Breast epithelium (tissue), 4 donors: ENCODE measurements at regions not wholly inside any gene's neighbourhood (a gene's known extent, or its start where the extent isn't known, plus 50 kb on each side); places are given as distances from the start of the nearest gene placed in this dataset.

ENCODE experiments used
- DNase-seq, 2 donors: peaks; one replicate each; pipeline ENCODE4 v3.0.0-alpha.2; 2019; ENCODE audit warnings: low spot score in 2 of 2
- H3K27ac ChIP-seq, 2 donors: fragments of 200-600 bp; sonication (generic) in 1 of 2; one replicate each; pipeline ENCODE4 v1.5.1; 2016 to 2019; ENCODE audit warnings: mild to moderate bottlenecking in 1 of 2
- H3K27me3 ChIP-seq, 2 donors: fragments of 200-600 bp; sonication (generic) in 1 of 2; one replicate each; pipeline versions ENCODE4 v1.5.1 to v1.6.0; 2017 to 2019; ENCODE audit warnings: control low read depth in 1 of 2, mild to moderate bottlenecking in 1 of 2
- H3K36me3 ChIP-seq: fragments of 200-600 bp; one replicate; pipeline ENCODE4 v1.5.1; 2019
- H3K4me1 ChIP-seq, 2 donors: fragments of 200-600 bp; sonication (generic); one replicate each; pipeline ENCODE4 v1.5.1; 2016 to 2019; ENCODE audit warnings: control low read depth in 1 of 2
- H3K4me3 ChIP-seq, 3 donors: fragments of 200-600 bp; sonication (generic); 1 replicate in 2 of 3; 2 replicates in 1 of 3; pipeline ENCODE4 v1.5.1; 2016 to 2019; ENCODE audit warnings: mild to moderate bottlenecking in 3 of 3, moderate library complexity in 2 of 3
- H3K9me3 ChIP-seq, 2 donors: fragments of 200-600 bp; sonication (generic) in 1 of 2; one replicate each; pipeline ENCODE4 v1.5.1; 2016 to 2019; ENCODE audit warnings: control low read depth in 1 of 2
- CTCF ChIP-seq, 3 donors: fragments of 450-650 bp; IDR thresholded peaks; one replicate each; pipeline ENCODE4 v1.5.1; 2016 to 2017; ENCODE audit warnings: antibody characterized with exemption in 3 of 3, mild to moderate bottlenecking in 3 of 3, moderate library complexity in 3 of 3
- POLR2A ChIP-seq: fragments of 450-650 bp; IDR thresholded peaks from one replicate; pipeline ENCODE4 v1.6.1; 2016; ENCODE audit warnings: antibody characterized with exemption, mild to moderate bottlenecking, moderate library complexity
- POLR2AphosphoS5 ChIP-seq, 3 donors: sonication (generic); formaldehyde crosslinking; IDR thresholded peaks; one replicate each; pipeline ENCODE4 v1.6.1; 2017; ENCODE audit warnings: antibody characterized with exemption in 3 of 3
- intact Hi-C: fragments of 100-400 bp; cut with DNase I; formaldehyde crosslinking; loops from one replicate; pipeline ENCODE4 v1.15.1; 2023; ENCODE audit warnings: low total_unique reads

GRCh38 chr7:115479448-115479847 is 551.1 kb downstream of the TFEC start:
- Histone ChIP-seq H3K9me3 (no peaks in the 10 kb centered on the region), H3K27me3 (peaks cover 0 to 22% of the 10 kb centered on the region in 2 donors), H3K36me3 (no peaks in the 10 kb centered on the region), H3K4me1 (no peaks in the 10 kb centered on the region), H3K4me3 (no peak overlapping the region), H3K27ac (no peak overlapping the region)
- TF ChIP-seq POLR2A = no peak
- no peak for TF ChIP-seq CTCF (IDR thresholded peaks at IDR 0.05)
- TF ChIP-seq POLR2AphosphoS5 (IDR thresholded peaks at IDR 0.05) = no peak
- DNase-seq = no peak
- intact Hi-C loops = no loop called here

GRCh38 chr7:115478426-115478825 is 552.1 kb downstream of the TFEC start:
- peaks cover 0 to 22% of the 10 kb centered on the region in 2 donors for H3K27me3 ChIP-seq
- DNase-seq = no peak
- no peaks in the 10 kb centered on the region for H3K4me1 ChIP-seq
- no peaks in the 10 kb centered on the region for H3K36me3 ChIP-seq
- H3K27ac ChIP-seq = no peak overlapping the region
- intact Hi-C loops = no loop called here
- no peak for TF ChIP-seq CTCF (IDR thresholded peaks at IDR 0.05)
- TF ChIP-seq POLR2AphosphoS5 (IDR thresholded peaks at IDR 0.05) = no peak
- TF ChIP-seq POLR2A = no peak
- H3K4me3 ChIP-seq = no peak overlapping the region
- no peaks in the 10 kb centered on the region for H3K9me3 ChIP-seq

GRCh38 chr7:115477193-115477651 is 553.3 kb downstream of the TFEC start:
- no peaks in the 10 kb centered on the region for H3K4me1 ChIP-seq
- H3K36me3 ChIP-seq = no peaks in the 10 kb centered on the region
- DNase-seq = no peak
- H3K9me3 ChIP-seq = no peaks in the 10 kb centered on the region
- peak overlapping the region; percentile 25 to 56 (median 39) for H3K4me3 ChIP-seq
- peaks cover 0 to 22% of the 10 kb centered on the region in 2 donors for H3K27me3 ChIP-seq
- intact Hi-C loops = no loop called here
- H3K27ac ChIP-seq = no peak overlapping the region
- no peak for TF ChIP-seq POLR2AphosphoS5 (IDR thresholded peaks at IDR 0.05)
- no peak for TF ChIP-seq POLR2A
- no peak for TF ChIP-seq CTCF (IDR thresholded peaks at IDR 0.05)

- peak overlapping the region; percentile 25 to 56 (median 39) for H3K4me3 ChIP-seq
- no peak for DNase-seq
- TF ChIP-seq POLR2A = no peak
- TF ChIP-seq POLR2AphosphoS5 (IDR thresholded peaks at IDR 0.05) = no peak
- no peak for TF ChIP-seq CTCF (IDR thresholded peaks at IDR 0.05)
- no peaks in the 10 kb centered on the region for H3K4me1 ChIP-seq
- no peaks in the 10 kb centered on the region for H3K9me3 ChIP-seq
- no peaks in the 10 kb centered on the region for H3K36me3 ChIP-seq
- peaks cover 0 to 22% of the 10 kb centered on the region in 2 donors for H3K27me3 ChIP-seq
- intact Hi-C loops = no loop called here
- no peak overlapping the region for H3K27ac ChIP-seq
These were observed 553.8 kb downstream of the TFEC start for GRCh38 chr7:115476671-115477181.

- Histone ChIP-seq H3K4me1 (no peaks in the 10 kb centered on the region), H3K27me3 (peaks cover 0 to 22% of the 10 kb centered on the region in 2 donors), H3K4me3 (no peak overlapping the region), H3K36me3 (no peaks in the 10 kb centered on the region), H3K9me3 (no peaks in the 10 kb centered on the region), H3K27ac (no peak overlapping the region)
- intact Hi-C loops = no loop called here
- TF ChIP-seq POLR2A (no peak), POLR2AphosphoS5 (IDR thresholded peaks at IDR 0.05) (no peak), CTCF (IDR thresholded peaks at IDR 0.05) (no peak)
- no peak for DNase-seq
These were observed 554.0 kb downstream of the MDFIC start for GRCh38 chr7:115475761-115476385.
